ENCODE measurements at regions not wholly inside any gene's neighbourhood (a gene's known extent, or its start where the extent isn't known, plus 50 kb on each side); places are given as distances from the start of the nearest gene placed in this dataset.

DNA sequence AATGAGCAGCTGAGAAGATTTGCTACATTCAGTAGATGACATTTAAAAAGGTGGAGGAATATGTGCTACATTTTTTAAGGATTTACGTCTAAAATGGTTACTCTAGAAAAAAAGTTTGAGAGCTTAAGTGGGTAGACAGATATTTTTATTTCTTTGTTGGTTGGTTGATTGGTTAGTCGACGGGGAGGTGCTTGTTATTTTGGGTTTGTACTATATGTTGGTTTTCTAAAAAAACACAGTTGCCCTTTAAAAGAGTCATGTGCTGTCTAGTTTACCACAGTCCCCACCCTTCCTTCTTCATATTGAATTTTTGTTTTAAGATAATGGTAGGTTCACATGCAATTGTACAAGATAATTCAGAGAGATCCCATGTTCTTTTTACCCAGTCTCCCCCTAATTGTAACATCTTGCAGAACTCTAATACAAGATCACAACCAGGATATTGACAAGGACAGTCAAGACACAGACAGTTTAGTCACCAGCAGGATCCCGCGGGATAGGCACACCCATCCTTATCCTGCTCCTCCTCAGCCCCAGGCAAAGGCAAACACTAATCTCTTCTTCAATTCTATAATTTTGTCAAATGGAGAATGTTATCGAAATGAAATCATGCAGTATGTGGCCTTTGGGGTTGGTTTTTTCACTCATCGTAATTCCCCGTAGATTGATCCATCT is 171.4 kb downstream of the FOXO1 start:
- DNase-seq, result no peak

DNA sequence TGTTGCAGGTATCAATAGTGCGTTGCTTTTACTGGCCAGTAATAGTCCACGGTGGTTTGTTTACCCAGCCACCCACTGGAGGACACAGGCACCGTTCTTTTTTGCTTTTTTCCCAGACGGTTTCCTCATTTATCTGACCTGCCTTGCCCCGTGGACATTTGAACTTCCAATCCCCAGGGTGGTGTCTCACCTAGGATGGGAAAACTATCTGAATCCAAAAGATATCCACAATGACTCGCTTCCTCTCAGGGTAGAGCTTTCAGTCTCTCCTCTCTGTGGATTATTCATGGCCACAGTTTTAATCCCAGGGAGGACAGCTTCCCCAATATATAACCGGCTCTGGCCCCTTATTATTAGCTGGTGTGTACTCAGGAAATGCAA is 170.8 kb downstream of the FOXO1 start:
- DNase-seq, result no peak

DNA sequence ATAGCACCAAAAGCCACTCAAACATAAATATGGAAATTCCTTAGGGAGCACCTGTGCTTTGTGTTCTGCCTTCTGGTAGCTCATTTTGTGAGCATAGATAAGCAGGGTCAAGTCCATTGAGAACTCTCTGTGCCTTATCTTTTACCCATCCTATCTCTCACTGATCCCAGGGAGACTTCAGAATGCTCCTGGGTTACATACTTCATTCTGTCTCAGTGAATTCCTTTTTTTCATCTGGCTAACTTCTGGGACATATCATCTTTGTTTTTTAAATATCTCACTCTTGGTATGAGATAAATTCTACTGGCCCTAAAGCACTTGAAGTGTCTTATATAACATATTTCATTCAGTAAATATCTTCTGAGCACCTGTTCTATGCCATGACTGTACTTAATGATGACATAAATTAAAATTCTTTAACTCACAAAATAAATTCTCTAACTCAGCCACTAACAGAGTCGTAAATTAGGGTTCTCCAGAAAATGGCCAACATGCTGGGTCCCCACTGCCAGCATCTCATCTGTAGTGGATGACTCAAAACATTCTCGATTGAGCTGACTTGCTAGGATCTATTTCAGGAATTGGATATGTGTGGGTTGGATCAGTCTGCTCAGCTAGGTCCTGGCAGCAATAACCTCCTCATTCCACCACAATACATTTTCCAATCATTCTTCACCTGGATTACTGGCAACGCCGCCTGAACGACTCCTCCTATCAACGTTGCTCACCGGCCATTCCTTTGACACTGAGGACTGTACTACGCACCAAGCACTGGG is 170.2 kb downstream of the FOXO1 start:
- no peak for DNase-seq

DNA sequence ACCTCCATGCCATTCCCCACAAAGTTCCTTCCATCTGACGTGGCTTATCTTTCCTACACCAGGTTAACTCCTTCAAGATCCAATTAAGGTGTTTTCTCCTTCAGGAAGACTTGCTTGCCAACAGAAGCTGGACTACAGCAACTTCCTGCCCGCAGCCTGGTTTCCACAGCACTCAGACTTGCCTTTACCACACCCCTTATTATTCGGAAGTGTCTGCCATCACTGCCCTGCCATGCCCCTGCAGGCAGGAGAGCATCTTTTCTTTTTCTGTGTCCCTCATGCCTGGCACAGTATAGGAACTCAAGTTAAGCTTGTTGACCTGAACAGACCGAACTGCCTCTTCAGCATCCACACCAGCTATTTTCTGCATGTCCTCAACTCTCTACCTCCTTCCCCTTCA is 168.0 kb downstream of the FOXO1 start:
- DNase-seq, result no peak

DNA sequence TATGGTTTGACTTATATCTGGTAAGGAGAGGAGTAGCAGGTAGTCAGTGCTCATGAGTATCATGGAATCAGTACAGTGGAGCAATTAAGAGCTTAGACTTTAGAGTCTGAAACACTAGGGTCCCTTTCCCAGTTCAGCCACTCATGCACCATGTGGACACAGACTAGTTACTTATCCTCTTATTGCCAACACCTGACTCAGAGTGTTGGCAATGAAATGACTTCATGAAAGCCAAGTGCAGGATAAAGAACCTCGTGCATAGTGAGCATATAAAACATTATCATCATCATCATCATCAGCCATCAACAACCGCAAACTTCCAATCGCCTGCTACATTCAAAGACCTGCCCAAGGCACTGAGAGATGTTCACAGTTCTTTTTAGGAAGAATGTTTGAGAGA is 164.2 kb downstream of the FOXO1 start:
- no peak for DNase-seq

DNA sequence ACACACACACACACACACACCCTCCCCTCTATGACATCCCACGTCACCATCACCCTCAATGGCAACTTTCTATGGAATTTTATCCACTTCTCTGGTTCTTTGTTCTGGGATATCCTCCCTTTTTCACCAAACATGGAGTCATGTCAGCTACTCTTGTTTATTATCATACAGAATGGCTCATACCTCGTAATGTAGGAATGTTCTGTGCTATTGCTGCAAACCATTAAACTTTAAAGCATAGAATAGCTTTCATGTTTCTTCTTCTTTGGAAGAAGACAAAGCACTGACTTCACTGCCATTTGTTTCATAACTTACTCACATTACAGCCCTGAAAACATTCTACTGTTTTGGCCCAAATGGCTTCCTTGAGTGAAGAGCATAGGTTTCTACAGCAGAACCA is 163.4 kb downstream of the FOXO1 start:
- DNase-seq, result no peak

DNA sequence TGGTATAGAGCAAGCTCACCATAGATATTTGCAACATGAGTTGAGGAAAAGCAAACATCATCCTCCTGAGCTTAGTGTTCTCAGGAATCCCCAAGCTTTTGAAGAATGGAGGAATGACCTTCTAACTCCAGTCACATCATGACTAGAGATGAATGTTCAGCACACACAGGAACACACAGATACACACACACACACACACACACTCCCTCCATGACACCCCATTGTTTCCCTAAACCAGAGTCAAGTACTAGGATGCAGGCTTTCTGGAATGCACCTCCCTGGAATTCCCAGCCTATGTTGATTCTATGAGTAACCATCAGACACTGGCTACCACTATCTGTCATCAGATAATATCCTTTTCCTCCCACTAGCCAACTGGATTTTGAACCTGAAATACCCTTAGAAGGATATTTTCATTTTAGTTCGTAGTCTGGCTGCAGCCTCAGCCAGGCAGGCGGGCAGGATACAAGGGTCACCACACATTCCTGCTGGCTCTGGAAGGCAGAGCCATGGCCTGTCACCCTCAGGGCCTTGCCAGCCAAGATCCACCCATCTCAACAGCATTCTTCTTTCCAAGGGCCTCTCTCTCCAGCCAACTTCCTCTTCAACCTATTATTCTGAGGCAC is 162.4 kb downstream of the FOXO1 start:
- no peak for DNase-seq

DNA sequence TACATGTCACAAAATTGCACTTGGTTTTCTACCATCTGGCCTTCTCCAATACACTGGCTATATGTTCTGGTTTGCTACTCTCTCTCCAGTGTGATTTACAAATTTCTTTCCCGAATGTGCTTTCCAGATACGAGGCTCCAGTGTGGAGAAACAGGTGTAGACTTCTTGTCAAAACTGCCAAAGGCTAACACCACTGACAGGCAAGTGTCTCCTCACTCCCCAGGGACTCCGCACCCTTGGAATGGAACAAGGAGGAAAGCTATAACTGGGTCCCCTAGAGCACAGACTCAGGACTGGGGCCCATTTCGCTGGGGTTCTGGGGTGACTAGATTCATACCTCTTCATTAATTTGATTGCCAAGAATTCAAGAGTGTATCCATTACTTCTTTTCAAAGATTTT is 161.8 kb downstream of the FOXO1 start:
- no peak for DNase-seq

DNA sequence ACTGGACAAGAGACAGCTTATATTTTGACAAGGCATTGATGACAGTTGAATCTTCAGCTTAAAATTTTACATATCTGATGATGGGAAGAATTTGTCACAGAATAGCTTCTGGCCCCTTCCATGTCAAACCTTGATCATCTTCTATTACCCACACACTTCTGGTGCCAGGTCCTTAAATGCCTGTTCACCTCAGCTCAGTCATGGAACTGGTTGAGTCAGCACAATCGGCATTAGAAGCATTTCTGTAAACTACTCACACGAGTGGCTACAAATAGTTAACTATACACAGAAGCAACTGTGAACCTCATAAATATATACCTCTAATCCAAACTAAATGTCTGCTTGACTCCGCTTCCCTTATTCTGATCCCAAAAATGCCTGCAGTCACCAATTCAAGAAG is 161.2 kb downstream of the FOXO1 start:
- no peak for DNase-seq

Data from GDM1 (cell line).